NT2/D1 (cell line): ENCODE measurements at regions not wholly inside any gene's neighbourhood (a gene's known extent, or its start where the extent isn't known, plus 50 kb on each side); places are given as distances from the start of the nearest gene placed in this dataset.
"Not testable (repeated sequence)": the region's sequence is repeated elsewhere in the genome, so short reads cannot be mapped to it uniquely, and the experiment has no call there.

Experiments used
- DNase-seq: peaks from one replicate; pipeline ENCODE4 v3.0.0-alpha.2; 2011; ENCODE audit warnings: low read depth, low spot score
- H3K27me3 ChIP-seq: 2 replicates; pipeline ENCODE4 v1.6.0; 2011; ENCODE audit warnings: mild to moderate bottlenecking; ENCODE audit not compliant: insufficient read length, insufficient read depth
- H3K36me3 ChIP-seq: 2 replicates; pipeline ENCODE4 v1.6.1; 2011; ENCODE audit warnings: mild to moderate bottlenecking, low read length, mixed read lengths; ENCODE audit not compliant: insufficient read depth, insufficient read length
- H3K4me1 ChIP-seq: 2 replicates; pipeline ENCODE4 v1.5.1; 2011; ENCODE audit not compliant: insufficient read depth, insufficient read length
- H3K4me3 ChIP-seq: 2 replicates; pipeline ENCODE4 v1.5.1; 2011; ENCODE audit warnings: low read depth; ENCODE audit not compliant: insufficient read length
- H3K9ac ChIP-seq: 2 replicates; pipeline ENCODE4 v1.6.0; 2011; ENCODE audit warnings: low read depth; ENCODE audit not compliant: insufficient read length
- H3K9me3 ChIP-seq: 2 replicates; pipeline ENCODE4 v1.5.1; 2011; ENCODE audit warnings: mild to moderate bottlenecking, low read length; ENCODE audit not compliant: insufficient read depth
- SUZ12 ChIP-seq: IDR thresholded peaks from 2 replicates; pipeline ENCODE4 v1.6.1; 2011; ENCODE audit not compliant: insufficient read length, insufficient read depth; ENCODE audit errors: extremely low read depth
- YY1 ChIP-seq: IDR thresholded peaks from 2 replicates; pipeline ENCODE4 v1.6.1; 2011; ENCODE audit not compliant: insufficient read length, insufficient read depth
- ZNF274 ChIP-seq: IDR thresholded peaks from 2 replicates; pipeline ENCODE4 v1.6.1; 2011; ENCODE audit warnings: mild to moderate bottlenecking, low read depth, low read length

DNA sequence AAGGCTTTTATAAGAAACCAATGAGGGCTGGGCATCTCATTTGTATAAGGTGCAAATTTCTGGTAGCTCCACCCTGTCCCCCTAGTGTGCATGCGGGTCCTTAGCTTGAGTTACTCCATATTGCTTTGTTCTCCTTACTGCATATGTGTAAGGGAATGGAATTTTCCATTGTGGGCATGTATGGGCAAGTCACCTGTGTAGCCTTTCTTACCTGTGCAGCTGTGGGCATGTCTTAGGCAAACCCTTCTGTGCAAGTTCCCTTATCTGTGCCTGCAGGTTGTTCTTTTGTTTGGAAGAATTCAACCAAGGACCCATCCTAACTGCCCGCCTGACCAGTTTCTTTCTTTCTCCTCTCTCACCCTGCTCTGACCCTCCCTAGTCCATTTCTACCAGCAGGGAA lies 122.8 kb upstream of the HS3ST4 start:
- H3K4me1 ChIP-seq, result no peaks in the 10 kb centered on the region
- no peaks in the 10 kb centered on the region for H3K36me3 ChIP-seq
- TF ChIP-seq YY1 (no peak), ZNF274 (no peak), SUZ12 (no peak)

DNA sequence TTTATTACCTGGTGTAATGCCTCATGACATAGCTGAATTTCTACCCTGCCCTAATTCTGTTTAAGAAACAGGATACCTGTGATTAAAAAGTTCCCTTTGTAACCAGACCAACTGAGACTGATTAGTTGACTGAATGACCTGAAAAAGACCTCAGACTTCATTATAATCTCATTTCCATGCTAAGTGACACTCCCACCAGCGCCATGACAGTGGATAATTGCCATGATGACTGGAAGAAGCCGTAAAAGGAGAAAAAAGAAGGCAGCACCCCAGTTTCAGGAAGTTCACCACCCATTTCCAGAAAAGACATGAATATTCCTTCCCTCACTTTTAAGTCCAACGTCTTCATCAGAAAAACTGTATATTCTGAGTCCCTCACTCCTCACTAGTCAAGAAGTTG lies 125.6 kb upstream of the HS3ST4 start:
- no peaks in the 10 kb centered on the region for H3K4me1 ChIP-seq
- no peaks in the 10 kb centered on the region for H3K36me3 ChIP-seq
- peaks cover 16% of the 10 kb centered on the region; the same call in 1 of the 2 replicates for H3K9me3 ChIP-seq

More for the DNA sequence above, 122.8 kb upstream of the HS3ST4 start:
- Histone ChIP-seq H3K9me3 (peaks cover 16% of the 10 kb centered on the region; the same call in 1 of the 2 replicates), H3K9ac (no peak overlapping the region), H3K4me3 (no peak overlapping the region), H3K27me3 (no peaks in the 10 kb centered on the region)
- no peak for DNase-seq

GRCh38 chr16:25563700-25564099 lies 128.1 kb upstream of the HS3ST4 start:
- no peak for DNase-seq

More for the DNA sequence above, 125.6 kb upstream of the HS3ST4 start:
- Histone ChIP-seq H3K27me3 (no peaks in the 10 kb centered on the region), H3K9ac (no peak overlapping the region), H3K4me3 (no peak overlapping the region)
- DNase-seq, result no peak
- no peak for TF ChIP-seq ZNF274
- no peak for TF ChIP-seq YY1
- no peak for TF ChIP-seq SUZ12

GRCh38 chr16:25561723-25562122 lies 130.0 kb upstream of the HS3ST4 start:
- not testable (repeated sequence) for H3K9ac ChIP-seq, DNase-seq, H3K9me3 ChIP-seq, H3K27me3 ChIP-seq, H3K4me1 ChIP-seq, H3K4me3 ChIP-seq, H3K36me3 ChIP-seq

More at GRCh38 chr16:25563700-25564099, 128.1 kb upstream of the HS3ST4 start:
- no peaks in the 10 kb centered on the region for H3K27me3 ChIP-seq
- no peaks in the 10 kb centered on the region for H3K36me3 ChIP-seq
- peaks cover 8% of the 10 kb centered on the region; the same call in 1 of the 2 replicates for H3K9me3 ChIP-seq
- no peak overlapping the region for H3K9ac ChIP-seq
- no peaks in the 10 kb centered on the region for H3K4me1 ChIP-seq
- no peak overlapping the region for H3K4me3 ChIP-seq
- TF ChIP-seq SUZ12 (no peak), ZNF274 (no peak)

- not testable (repeated sequence) for DNase-seq, H3K36me3 ChIP-seq, H3K4me3 ChIP-seq, H3K9me3 ChIP-seq, H3K4me1 ChIP-seq, H3K27me3 ChIP-seq, H3K9ac ChIP-seq
Observed at GRCh38 chr16:25556968-25557312, 134.8 kb upstream of the HS3ST4 start.

GRCh38 chr16:25556289-25556967 lies 135.3 kb upstream of the HS3ST4 start:
- H3K9me3 ChIP-seq, H3K9ac ChIP-seq, H3K4me1 ChIP-seq, DNase-seq, H3K4me3 ChIP-seq, H3K27me3 ChIP-seq, H3K36me3 ChIP-seq: not testable (repeated sequence)

- H3K27me3 ChIP-seq, result no peaks in the 10 kb centered on the region
- no peak overlapping the region for H3K9ac ChIP-seq
- H3K4me3 ChIP-seq, result no peak overlapping the region
- H3K4me1 ChIP-seq, result peaks cover 4% of the 10 kb centered on the region
- no peak for TF ChIP-seq ZNF274
- no peak for TF ChIP-seq SUZ12
- no peak for TF ChIP-seq YY1
- peaks cover 11% of the 10 kb centered on the region; the same call in 1 of the 2 replicates for H3K9me3 ChIP-seq
- no peaks in the 10 kb centered on the region for H3K36me3 ChIP-seq
- DNase-seq, result no peak
Observed at GRCh38 chr16:25553711-25554436, 137.9 kb upstream of the HS3ST4 start.

GRCh38 chr16:25550647-25551046 lies 141.1 kb upstream of the HS3ST4 start:
- no peak overlapping the region for H3K9ac ChIP-seq
- H3K4me1 ChIP-seq, result no peaks in the 10 kb centered on the region
- no peak for DNase-seq
- H3K9me3 ChIP-seq, result peaks cover 11% of the 10 kb centered on the region; the same call in 1 of the 2 replicates
- TF ChIP-seq SUZ12 (no peak), ZNF274 (no peak), YY1 (no peak)
- H3K36me3 ChIP-seq, result no peaks in the 10 kb centered on the region
- no peak overlapping the region for H3K4me3 ChIP-seq
- no peaks in the 10 kb centered on the region for H3K27me3 ChIP-seq
